Epithelial cell of proximal tubule (primary cell): ENCODE measurements at regions not wholly inside any gene's neighbourhood (a gene's known extent, or its start where the extent isn't known, plus 50 kb on each side); places are given as distances from the start of the nearest gene placed in this dataset.

Experiments
- DNase-seq: peaks from one replicate; pipeline ENCODE4 v3.0.0-alpha.2; 2011; ENCODE audit warnings: low read depth
- H3K4me3 ChIP-seq: 2 replicates; pipeline ENCODE4 v1.5.1; 2011; ENCODE audit warnings: low read depth, mild to moderate bottlenecking, low read length
- TF ChIP-seq, protein P1 (sequence below): conservative IDR thresholded peaks from 2 replicates; pipeline ENCODE4 v1.5.1; 2012; ENCODE audit warnings: low read depth, mild to moderate bottlenecking, low read length

DNA sequence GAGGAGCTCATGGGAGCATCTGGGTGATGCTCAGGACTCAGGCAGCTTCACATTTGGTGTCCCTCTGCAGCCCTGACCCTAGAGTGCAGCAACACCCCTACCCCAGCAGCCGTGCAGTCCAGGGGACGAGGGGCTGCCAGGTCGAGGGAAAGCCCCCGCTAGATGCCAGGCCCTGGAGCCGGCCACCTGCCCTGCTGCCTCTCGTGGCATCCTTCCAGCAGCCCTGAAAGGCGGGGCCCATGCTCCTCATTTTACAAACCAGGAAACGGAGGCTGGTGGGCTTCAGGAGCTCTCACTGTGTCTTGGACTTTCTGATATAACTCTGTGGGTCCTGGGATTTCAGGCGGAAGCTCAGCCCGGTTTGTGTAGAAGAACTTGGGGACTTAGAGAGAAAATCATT lies 120.5 kb upstream of the WNT4 start:
- TF ChIP-seq, protein P1, sequence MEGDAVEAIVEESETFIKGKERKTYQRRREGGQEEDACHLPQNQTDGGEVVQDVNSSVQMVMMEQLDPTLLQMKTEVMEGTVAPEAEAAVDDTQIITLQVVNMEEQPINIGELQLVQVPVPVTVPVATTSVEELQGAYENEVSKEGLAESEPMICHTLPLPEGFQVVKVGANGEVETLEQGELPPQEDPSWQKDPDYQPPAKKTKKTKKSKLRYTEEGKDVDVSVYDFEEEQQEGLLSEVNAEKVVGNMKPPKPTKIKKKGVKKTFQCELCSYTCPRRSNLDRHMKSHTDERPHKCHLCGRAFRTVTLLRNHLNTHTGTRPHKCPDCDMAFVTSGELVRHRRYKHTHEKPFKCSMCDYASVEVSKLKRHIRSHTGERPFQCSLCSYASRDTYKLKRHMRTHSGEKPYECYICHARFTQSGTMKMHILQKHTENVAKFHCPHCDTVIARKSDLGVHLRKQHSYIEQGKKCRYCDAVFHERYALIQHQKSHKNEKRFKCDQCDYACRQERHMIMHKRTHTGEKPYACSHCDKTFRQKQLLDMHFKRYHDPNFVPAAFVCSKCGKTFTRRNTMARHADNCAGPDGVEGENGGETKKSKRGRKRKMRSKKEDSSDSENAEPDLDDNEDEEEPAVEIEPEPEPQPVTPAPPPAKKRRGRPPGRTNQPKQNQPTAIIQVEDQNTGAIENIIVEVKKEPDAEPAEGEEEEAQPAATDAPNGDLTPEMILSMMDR, result no peak
- no peak for DNase-seq
- H3K4me3 ChIP-seq, result no peak overlapping the region

DNA sequence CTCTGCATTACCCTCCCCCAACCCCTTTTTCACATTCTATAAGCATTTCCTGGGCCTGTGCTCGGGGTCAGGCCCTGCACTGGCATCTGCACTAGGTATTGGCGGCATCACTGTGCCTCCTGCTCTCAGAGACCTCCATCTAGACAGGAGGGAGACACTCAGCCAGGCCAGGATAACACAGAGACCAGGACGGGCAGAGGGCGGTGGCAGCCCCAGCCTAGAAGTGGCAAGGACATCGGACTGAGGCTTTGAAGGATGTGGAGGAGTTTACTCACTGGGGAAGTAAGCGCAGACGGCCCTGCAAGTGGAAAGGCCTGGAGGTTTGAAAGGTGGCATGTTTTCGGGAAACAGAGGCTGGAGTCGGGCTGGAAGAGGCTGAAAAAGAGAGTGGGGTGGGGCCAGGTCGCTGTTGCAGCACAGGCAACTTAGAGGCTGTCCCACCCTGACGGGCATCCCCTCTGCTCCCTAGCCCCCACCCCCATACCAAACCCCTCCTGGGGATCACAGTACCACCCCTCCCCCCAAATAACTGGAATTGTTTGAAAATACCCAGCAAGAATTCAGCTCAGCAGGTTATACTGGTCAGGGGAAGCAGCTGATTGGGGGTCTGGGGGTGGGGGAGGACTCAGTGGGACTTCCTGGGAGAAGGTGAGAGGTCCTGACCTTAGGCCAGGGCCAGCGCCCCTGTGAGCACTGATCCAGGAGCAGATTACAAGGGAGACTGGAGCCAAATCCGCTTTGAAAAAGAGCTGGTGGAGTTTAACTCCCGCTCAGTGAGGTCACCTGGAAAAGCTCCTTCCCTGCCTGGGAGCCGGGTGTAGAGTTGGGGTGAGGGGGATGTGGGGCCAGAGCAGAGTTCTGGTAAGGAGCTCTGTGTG lies 121.8 kb upstream of the WNT4 start:
- H3K4me3 ChIP-seq, result no peak overlapping the region
- no peak for DNase-seq
- TF ChIP-seq, protein P1, result no peak

DNA sequence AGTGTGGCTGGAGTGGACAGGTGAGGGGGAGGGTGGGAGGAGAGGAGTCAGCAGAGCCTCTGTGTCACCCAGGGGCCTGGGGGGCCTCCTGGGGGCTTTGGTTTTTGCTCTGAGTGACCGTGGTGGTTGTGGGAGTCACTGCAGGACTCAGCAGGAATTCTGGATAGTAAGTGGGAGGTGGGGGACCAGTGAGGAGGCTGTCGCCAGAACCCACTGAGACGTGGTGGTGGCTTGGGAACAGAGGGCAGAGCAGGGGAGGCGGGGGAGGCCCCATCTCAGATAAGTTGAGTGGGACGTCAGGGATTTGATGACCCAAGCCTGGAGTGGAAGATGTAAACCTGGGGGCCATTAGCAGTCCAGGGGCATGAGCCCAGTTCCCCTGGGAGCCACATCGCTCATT lies 123.2 kb upstream of the WNT4 start:
- TF ChIP-seq, protein P1, result no peak
- no peak for DNase-seq
- H3K4me3 ChIP-seq, result no peak overlapping the region

DNA sequence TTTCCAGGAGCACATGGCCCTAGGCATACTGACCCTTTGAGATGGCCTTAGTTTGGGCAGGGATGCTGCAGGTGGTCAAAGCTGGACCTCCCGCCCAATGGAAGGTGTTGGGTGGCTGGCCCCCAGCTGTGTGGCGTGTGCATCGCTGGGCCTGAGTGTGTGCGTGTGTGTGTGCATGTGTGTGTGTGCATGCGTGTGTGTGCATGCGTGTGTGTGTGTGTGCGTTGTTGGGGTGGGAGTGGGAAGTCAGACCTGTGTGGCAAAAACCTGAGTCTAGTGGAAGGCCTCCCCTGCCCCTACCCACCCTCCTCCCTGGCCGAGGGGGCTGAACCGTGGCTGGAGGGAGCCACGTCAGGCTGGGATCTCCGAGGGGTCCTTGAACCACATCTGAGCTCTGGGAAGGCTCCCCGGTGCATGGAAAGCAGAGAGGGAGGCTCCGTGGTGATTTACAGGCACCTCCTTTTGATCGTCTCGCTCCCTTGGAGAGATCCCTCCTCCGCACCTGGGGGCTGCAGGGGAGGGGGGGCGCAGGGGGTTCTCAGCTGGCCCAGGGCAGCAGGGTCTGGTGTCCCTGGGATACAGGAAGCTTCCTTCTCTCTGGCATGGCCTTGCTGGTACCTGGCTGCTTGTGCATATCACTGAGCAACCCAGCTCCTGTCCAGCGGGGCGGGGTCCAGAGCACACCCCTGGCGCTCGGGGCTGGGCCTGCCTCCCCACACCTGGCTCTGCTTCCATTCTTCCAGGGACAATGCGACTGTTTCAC lies 124.7 kb upstream of the WNT4 start:
- H3K4me3 ChIP-seq, result no peak overlapping the region
- DNase-seq, result no peak
- TF ChIP-seq, protein P1, result no peak

DNA sequence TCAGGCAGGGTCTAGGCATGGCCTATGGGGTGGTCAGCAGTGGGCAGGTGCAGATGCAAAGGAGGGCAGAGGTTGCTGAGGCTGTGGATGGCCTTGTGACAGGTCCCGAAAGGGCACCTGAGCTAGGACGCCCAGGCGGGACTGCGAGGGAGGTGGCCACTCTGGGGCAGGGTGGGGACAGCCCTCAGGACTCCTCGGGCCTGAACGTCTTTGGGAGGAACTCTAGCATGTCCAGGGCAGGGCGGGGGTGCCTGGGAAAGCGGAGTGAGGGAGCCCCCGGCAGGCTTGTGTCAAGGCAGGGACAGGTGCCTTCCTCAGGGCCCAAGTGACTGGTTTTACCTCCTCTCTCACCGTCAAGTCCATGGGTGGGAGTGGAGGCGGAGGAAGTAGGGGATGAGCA lies 125.4 kb upstream of the WNT4 start:
- TF ChIP-seq, protein P1, result no peak
- DNase-seq, result no peak
- no peak overlapping the region for H3K4me3 ChIP-seq

DNA sequence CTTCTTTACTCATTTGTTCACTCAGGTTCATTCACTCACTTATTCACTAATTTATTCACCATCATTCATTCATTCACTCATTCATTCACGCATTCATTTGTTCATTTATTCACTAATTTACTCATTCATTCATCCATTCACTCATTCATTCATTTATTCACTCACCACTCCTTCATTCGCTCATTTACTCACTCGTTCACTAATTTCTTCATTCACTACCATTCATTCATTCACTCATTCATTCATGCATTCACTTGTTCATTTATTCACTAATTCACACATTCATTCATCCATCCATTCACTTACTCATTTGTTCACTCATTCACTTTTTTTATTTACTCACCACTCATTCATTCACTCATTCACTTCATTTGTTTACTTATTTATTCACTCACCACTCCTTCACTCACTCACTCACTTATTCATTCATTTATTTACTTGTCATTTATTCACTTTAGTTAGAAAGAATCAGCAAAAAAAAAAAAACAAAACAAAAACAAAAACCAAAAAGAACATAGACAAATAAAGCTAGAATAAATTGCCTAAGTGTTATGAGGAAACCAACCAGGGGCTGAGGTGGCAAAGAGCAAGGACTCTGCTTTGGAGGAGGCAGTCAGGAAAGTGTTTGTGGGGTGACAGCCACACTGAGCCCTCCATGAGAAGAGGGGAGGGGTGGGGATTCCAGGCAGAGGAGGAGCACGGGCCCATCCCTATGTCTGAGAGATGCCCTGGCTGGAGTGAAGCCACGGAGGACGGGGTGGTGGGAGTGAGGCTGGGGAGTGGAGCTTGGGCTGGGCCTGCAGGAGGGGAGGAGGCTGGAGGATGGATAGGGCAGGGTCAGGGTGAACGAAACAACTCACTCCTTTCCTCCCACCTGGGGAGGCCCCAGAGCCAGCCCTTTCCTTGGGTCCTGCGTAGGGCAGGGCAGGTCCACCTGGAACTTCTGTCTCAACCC lies 129.2 kb upstream of the WNT4 start:
- DNase-seq, result no peak
- no peak overlapping the region for H3K4me3 ChIP-seq
- TF ChIP-seq, protein P1, result no peak
